ENCODE measurements at regions not wholly inside any gene's neighbourhood (a gene's known extent, or its start where the extent isn't known, plus 50 kb on each side); places are given as distances from the start of the nearest gene placed in this dataset.
"Not testable (repeated sequence)": the region's sequence is repeated elsewhere in the genome, so short reads cannot be mapped to it uniquely, and the experiment has no call there.

DNA sequence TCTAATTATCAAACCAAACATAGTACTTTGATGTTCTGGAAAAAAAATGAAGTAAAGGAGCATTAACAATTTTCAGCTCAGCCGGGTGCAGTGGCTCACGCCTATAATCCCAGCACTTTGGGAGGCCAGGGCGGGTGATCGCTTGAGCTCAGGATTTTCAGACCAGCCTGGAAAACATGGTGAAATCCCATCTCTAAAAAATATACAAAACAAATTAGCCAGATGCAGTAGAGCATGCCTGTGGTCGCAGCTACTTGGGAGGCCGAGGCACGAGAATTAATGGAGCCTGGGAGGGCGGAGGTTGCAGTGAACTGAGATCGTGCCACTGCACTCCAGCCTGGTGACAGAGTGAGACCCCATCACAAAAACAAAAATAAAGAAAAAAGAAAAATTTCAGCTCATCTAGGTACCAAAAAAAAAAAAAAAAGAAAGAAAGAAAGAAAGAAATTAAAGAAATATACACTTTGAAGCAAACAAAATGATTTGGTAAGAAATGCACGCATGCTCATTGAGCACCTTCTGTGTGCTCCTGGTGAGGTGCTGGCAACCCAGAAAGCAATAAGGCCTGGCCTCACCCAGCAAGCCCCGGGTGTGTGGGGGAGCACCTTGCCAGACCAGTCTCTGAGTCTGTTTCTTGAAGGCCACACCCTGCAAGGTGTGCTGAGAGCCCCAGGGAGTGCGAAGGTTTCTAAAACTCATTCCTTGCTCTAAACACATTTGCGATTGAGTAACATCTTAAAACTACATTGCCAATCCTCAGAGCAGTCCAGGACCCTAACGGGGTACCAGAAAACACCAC is 133.5 kb downstream of the TFCP2L1 start:
- no peak for DNase-seq

- DNase-seq, result no peak
Measured at GRCh38 chr2:121152861-121153260, 132.1 kb downstream of the TFCP2L1 start.

DNA sequence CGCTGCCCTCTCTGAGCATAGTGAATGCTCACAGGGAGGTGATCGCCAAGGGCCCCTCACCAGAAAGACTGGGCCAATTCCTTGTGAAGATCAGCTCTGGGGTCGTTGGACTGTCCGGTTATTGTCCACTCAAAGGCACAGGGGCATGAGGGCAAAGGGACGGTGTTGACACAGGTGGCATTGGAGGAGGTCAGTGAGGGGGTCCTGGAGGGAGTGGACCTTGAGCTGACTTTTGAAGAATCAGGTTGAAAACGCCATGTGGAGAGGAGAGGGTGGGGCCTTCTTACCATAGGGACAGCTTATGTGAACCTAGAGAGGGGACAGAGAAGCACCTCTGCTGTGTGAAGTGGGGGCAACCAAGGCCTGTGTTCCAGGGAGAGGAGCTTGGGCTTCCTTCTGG is 131.5 kb downstream of the TFCP2L1 start:
- no peak for DNase-seq

DNA sequence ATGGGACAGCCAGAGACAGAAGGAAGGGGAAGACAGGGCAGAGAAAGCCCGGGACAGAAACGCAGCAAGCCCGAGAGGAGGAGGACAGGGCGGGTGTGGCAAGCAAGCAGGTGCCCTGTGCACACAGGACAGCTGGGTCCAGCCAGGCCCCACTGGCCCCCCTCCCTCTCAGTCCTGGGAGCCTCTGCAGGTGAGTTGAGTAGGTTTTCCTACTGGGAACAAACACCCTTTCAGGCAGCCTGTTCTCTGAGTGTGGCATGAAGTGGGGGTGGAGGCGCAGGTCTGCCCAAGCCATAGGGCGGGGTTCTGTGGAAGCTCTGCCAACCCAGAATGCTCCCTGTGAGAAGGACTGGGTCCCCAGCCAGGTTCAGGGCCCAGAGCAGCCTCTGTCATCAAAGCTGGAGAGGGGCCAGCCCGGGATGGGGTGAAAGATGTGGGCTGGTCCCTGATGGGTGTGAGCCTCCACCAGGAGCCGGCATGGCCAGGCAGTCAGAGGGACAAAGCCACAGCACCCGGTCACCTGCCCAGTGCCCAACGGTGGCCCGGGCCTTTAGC is 129.4 kb downstream of the TFCP2L1 start:
- DNase-seq, result no peak

DNA sequence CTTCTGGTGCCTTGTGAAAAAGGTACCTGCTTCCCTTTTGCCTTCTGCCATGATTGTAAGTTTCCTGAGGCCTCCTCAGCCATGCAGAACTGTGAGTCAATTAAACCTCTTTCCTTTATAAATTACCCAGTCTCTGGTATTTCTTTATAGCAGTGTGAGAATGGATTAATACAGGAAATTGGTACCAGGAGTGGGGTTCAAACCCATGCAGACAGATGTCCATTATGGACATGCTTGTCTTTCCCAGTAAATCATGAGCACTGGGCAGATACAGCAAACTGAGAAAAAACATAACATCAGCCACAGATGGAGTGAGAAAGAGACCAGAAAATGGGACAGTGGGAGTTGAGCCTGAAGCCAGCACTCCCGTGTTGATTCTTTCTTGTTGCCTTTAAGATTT is 127.5 kb downstream of the TFCP2L1 start:
- DNase-seq, result not testable (repeated sequence)

DNA sequence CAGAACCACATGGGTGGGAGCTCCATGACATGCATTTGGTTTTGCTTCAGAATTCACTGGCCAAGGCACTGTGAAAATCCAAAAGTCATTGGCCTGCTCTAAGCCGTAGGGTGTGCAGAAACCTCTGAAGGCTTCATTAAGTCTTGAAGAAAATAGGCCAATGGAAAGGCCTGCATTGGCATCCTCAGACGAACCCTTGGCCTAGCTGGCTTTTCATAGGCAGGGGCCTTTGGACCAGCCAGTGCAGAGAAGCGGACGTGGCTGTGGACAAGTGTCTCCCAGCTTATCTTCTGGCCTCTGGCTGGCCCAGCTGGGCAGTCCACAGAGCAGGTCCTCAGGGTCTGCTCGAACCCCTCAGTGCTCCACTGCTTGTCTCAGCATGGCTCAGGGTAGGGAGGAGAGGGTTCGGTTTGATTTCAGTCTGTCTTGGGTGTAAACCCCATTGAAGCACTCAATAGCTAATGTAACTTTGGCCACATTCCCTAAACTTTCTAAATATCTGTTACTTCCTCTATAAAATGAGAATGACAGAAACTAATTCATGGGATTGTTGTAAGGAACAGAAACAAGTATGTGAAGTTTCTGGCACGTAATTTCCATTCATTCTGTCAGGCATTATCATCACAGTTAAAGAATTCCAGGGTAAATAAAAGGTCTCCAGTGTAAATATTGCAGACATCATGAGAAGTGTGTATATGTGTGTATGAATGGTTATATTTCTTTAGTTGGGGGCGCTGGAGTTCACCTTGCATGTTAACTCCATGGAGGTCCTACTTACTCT is 125.5 kb downstream of the TFCP2L1 start:
- no peak for DNase-seq

DNA sequence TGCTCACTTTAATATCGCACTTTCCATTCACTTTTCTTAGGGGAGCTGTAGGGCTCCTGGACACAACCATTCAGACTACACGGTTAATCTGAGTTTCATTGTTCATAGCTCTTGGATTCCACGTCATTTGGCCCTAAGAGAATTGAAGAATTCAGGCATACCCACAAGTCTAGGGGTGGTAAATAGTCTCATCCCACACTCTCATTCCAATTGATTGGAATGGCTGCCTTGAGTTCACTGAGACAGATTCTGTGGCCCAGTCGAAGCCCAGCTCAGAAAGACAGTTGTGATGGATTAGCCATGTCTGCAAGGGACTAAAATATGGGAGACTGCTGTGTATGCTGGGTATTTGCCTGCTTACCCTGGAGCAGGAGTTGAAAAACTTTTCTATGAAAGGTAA is 124.6 kb downstream of the TFCP2L1 start:
- DNase-seq, result no peak

DNA sequence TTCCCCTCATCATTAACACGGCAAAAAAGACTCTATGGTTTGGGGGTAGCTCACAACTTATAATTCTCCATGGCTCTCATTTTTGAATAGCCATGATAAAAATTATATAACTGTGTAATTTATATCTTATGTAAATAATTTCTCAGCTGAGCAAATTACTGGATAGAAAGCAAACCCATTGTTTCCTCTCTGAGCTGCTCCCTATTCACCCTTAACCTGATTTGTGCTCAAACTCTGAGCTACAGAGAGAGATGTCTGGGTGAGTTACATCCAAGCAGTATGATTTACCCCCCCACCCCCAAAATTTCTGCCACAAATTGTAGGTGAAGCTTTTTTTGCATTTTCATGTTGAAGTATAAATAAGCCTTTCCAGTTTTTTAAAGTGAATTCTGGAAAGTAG is 123.7 kb downstream of the TFCP2L1 start:
- no peak for DNase-seq

GRCh38 chr2:121162893-121163292 is 122.1 kb downstream of the TFCP2L1 start:
- no peak for DNase-seq

DNA sequence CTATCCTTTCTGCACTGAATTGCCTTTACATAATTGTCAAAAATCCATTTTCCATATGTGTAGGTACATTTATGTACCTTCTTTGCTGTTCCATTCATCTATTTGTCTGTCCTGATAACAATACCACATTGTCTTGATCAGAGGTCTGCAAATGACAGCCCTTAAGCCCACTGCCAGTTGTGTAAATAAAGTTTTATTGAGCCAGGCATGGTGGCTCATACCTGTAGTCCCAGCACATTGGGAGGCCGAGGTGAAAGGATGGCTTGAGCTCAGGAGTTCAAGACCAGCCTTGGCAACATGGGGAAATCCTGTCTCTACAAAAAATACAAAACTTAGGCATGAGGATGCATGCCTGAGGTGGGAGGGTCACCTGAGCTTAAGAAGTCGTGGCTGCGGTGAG is 121.0 kb downstream of the TFCP2L1 start:
- no peak for DNase-seq

- DNase-seq, result no peak
Measured at GRCh38 chr2:121165038-121165542, 119.9 kb downstream of the TFCP2L1 start.
